GM23338 (cell line): ENCODE measurements at regions not wholly inside any gene's neighbourhood (a gene's known extent, or its start where the extent isn't known, plus 50 kb on each side); places are given as distances from the start of the nearest gene placed in this dataset.

Source experiments
- ATAC-seq: fragments of 200-7000 bp; cut with Tn5 transposase; 3 replicates; pipeline ENCODE4 v1.9.1; 2020
- DNase-seq: peaks from one replicate; pipeline ENCODE4 v3.0.0-alpha.2; 2015; ENCODE audit warnings: low spot score
- H2AFZ ChIP-seq: fragments of 200-600 bp; sonication (generic); 2 replicates; pipeline ENCODE4 v1.8.0; 2016; ENCODE audit warnings: antibody characterized with exemption, mild to moderate bottlenecking, moderate library complexity
- H3F3A ChIP-seq: fragments of 200-600 bp; sonication (generic); replicated peaks from 2 replicates; pipeline ENCODE4 v1.8.0; 2017; ENCODE audit warnings: antibody characterized with exemption, mixed run types, low read depth
- H3K27ac ChIP-seq: fragments of 200-600 bp; sonication (generic); 2 replicates; pipeline ENCODE4 v1.6.1; 2016; ENCODE audit warnings: low read depth
- H3K27me3 ChIP-seq: fragments of 200-600 bp; sonication (generic); 2 replicates; pipeline ENCODE4 v1.8.0; 2016; ENCODE audit warnings: mild to moderate bottlenecking, mixed run types, moderate library complexity; ENCODE audit not compliant: insufficient read depth
- H3K36me3 ChIP-seq: fragments of 200-600 bp; sonication (generic); 2 replicates; pipeline ENCODE4 v1.8.0; 2016; ENCODE audit warnings: mild to moderate bottlenecking; ENCODE audit not compliant: insufficient read depth
- H3K4me1 ChIP-seq: fragments of 200-600 bp; sonication (generic); 2 replicates; pipeline ENCODE4 v1.8.0; 2016; ENCODE audit warnings: mild to moderate bottlenecking, moderate library complexity; ENCODE audit not compliant: insufficient read depth
- H3K4me2 ChIP-seq: fragments of 200-600 bp; sonication (generic); 2 replicates; pipeline ENCODE4 v1.7.1; 2017; ENCODE audit warnings: mixed run types
- H3K4me3 ChIP-seq: fragments of 200-600 bp; sonication (generic); 2 replicates; pipeline ENCODE4 v1.6.1; 2016; ENCODE audit warnings: mixed run types
- H3K79me2 ChIP-seq: fragments of 200-600 bp; sonication (generic); replicated peaks from 2 replicates; pipeline ENCODE4 v1.8.0; 2017; ENCODE audit warnings: mild to moderate bottlenecking; ENCODE audit not compliant: insufficient read depth
- H3K9me2 ChIP-seq: fragments of 200-600 bp; sonication (generic); 2 replicates; pipeline ENCODE4 v1.8.0; 2017; ENCODE audit not compliant: insufficient read depth
- H4K20me1 ChIP-seq: fragments of 200-600 bp; sonication (generic); replicated peaks from 2 replicates; pipeline ENCODE4 v1.8.0; 2017; ENCODE audit warnings: mild to moderate bottlenecking; ENCODE audit not compliant: insufficient read depth
- H3K27ac Mint-ChIP-seq: 2 replicates; pipeline ENCODE4 v1.8.0; 2020; ENCODE audit warnings: inconsistent platforms, mild to moderate bottlenecking, moderate library complexity, mixed read lengths
- H3K27me3 Mint-ChIP-seq: 3 replicates; pipeline ENCODE4 v1.8.0; 2022; ENCODE audit warnings: low read depth, mild to moderate bottlenecking, moderate library complexity, mixed read lengths, inconsistent platforms; ENCODE audit not compliant: insufficient read depth, poor library complexity
- H3K36me3 Mint-ChIP-seq: 3 replicates; pipeline ENCODE4 v1.8.0; 2021; ENCODE audit warnings: low read depth, mild to moderate bottlenecking, inconsistent platforms, moderate library complexity, mixed read lengths
- H3K4me1 Mint-ChIP-seq: 3 replicates; pipeline ENCODE4 v1.8.0; 2020; ENCODE audit warnings: mild to moderate bottlenecking, inconsistent platforms, mixed read lengths
- H3K4me3 Mint-ChIP-seq: 3 replicates; pipeline ENCODE4 v1.8.0; 2021; ENCODE audit warnings: moderate library complexity, mild to moderate bottlenecking, inconsistent platforms, mixed read lengths
- H3K9me3 Mint-ChIP-seq: 3 replicates; pipeline ENCODE4 v1.8.0; 2020; ENCODE audit warnings: moderate library complexity, mild to moderate bottlenecking, inconsistent platforms, mixed read lengths
- CREB1 ChIP-seq: fragments of 250-450 bp; sonication (Bioruptor Pico); IDR thresholded peaks from 2 replicates; pipeline ENCODE4 v1.5.0; 2020; ENCODE audit warnings: low read depth, mild to moderate bottlenecking, moderate library complexity
- CTCF ChIP-seq, 2 experiments: fragments of 200-600 bp in 1 of 2; sonication (generic) in 1 of 2; conservative IDR thresholded peaks; 2 replicates each; pipeline versions ENCODE4 v1.5.1 to v1.6.1; 2016 to 2017; ENCODE audit warnings: antibody characterized with exemption in 2 of 2, low read depth in 2 of 2, mild to moderate bottlenecking in 2 of 2, moderate library complexity in 1 of 2
- ETS1 ChIP-seq: IDR thresholded peaks from 2 replicates; pipeline ENCODE4 v1.6.1; 2016; ENCODE audit warnings: antibody characterized with exemption
- EZH2 ChIP-seq: fragments of 200-600 bp; sonication (generic); IDR thresholded peaks from one replicate; pipeline ENCODE4 v1.8.0; 2017; ENCODE audit warnings: antibody characterized with exemption, mild to moderate bottlenecking, low read depth; ENCODE audit not compliant: unreplicated experiment
- EZH2phosphoT487 ChIP-seq: fragments of 200-600 bp; sonication (generic); IDR thresholded peaks from one replicate; pipeline ENCODE4 v1.8.1; 2018; ENCODE audit warnings: antibody characterized with exemption; ENCODE audit not compliant: unreplicated experiment
- JUNB ChIP-seq: IDR thresholded peaks from one replicate; pipeline ENCODE4 v1.6.1; 2016; ENCODE audit warnings: antibody characterized with exemption; ENCODE audit not compliant: unreplicated experiment
- NANOG ChIP-seq: IDR thresholded peaks from 2 replicates; pipeline ENCODE4 v1.6.1; 2016; ENCODE audit warnings: antibody characterized with exemption, borderline replicate concordance
- REST ChIP-seq: IDR thresholded peaks from one replicate; pipeline ENCODE4 v1.6.1; 2018; ENCODE audit warnings: antibody characterized with exemption; ENCODE audit not compliant: unreplicated experiment
- STAT1 ChIP-seq: IDR thresholded peaks from one replicate; pipeline ENCODE4 v1.6.1; 2016; ENCODE audit warnings: antibody characterized with exemption; ENCODE audit not compliant: unreplicated experiment
- ZNF114 ChIP-seq: fragments of 250-450 bp; sonication (Bioruptor Pico); IDR thresholded peaks from 2 replicates; pipeline ENCODE4 v1.5.0; 2020; ENCODE audit warnings: mild to moderate bottlenecking, moderate library complexity
- ZNF462 ChIP-seq: fragments of 250-450 bp; sonication (Bioruptor Pico); IDR thresholded peaks from 2 replicates; pipeline ENCODE4 v1.5.0; 2020; ENCODE audit warnings: mild to moderate bottlenecking, moderate library complexity

GRCh38 chr10:4217653-4218052, 432.6 kb upstream of the KLF6 start (continued):
- TF ChIP-seq ETS1 = no peak
- no peak for TF ChIP-seq ZNF462 (CRISPR knock-in tag)
- TF ChIP-seq EZH2phosphoT487 = no peak

- H3K36me3 Mint-ChIP-seq = no peaks in the 10 kb centered on the region
- Histone ChIP-seq H4K20me1 (no peaks in the 10 kb centered on the region), H3K4me3 (no peak overlapping the region), H3K79me2 (no peaks in the 10 kb centered on the region), H3K36me3 (no peaks in the 10 kb centered on the region), H3F3A (no peaks in the 10 kb centered on the region), H3K4me2 (no peak overlapping the region), H2AFZ (0 out of 2 replicates have a peak overlapping the region, but pooled peaks have one; percentile 20), H3K9me2 (peaks cover 4% of the 10 kb centered on the region; the same call in 1 of the 2 replicates), H3K4me1 (peaks cover 39% of the 10 kb centered on the region), H3K27ac (no peak overlapping the region), H3K27me3 (no peaks in the 10 kb centered on the region)
- DNase-seq (no peak), ATAC-seq (no peak)
- no peaks in the 10 kb centered on the region for H3K9me3 Mint-ChIP-seq
- H3K4me3 Mint-ChIP-seq = no peak overlapping the region
- H3K4me1 Mint-ChIP-seq = peaks cover 43% of the 10 kb centered on the region
- peaks cover 1% of the 10 kb centered on the region for H3K27me3 Mint-ChIP-seq
- no peak overlapping the region for H3K27ac Mint-ChIP-seq
- no peak for TF ChIP-seq REST
- TF ChIP-seq EZH2 = no peak
- TF ChIP-seq NANOG = no peak
- TF ChIP-seq CREB1 (CRISPR knock-in tag) = no peak
- no peak for TF ChIP-seq ETS1
- no peak for TF ChIP-seq JUNB
- TF ChIP-seq ZNF114 = no peak
- TF ChIP-seq CTCF (conservative IDR thresholded peaks at IDR 0.05; ENCODE audit: low read depth in 2 of 2) = no peak
- TF ChIP-seq STAT1 = no peak
- TF ChIP-seq EZH2phosphoT487 = no peak
Measured at GRCh38 chr10:4217187-4217586, 432.2 kb upstream of the KLF6 start.
